Motor neuron (in vitro differentiated cells): ENCODE measurements at regions not wholly inside any gene's neighbourhood (a gene's known extent, or its start where the extent isn't known, plus 50 kb on each side); places are given as distances from the start of the nearest gene placed in this dataset.
"Not testable (repeated sequence)": the region's sequence is repeated elsewhere in the genome, so short reads cannot be mapped to it uniquely, and the experiment has no call there.

Experiments
- ATAC-seq, 8 experiments: fragments of 200-7000 bp; cut with Tn5 transposase; replicated peaks in 6 of 8; 2 replicates each; pipeline ENCODE4 v1.8.0; 2021; ENCODE audit warnings: mild to moderate bottlenecking in 8 of 8, moderate library complexity in 8 of 8
- H3K27ac ChIP-seq, 2 donors: fragments of 250-450 bp; sonication (Bioruptor Pico); 2 replicates each; pipeline ENCODE4 v1.9.0; 2021; ENCODE audit warnings: antibody characterized with exemption in 2 of 2, mild to moderate bottlenecking in 2 of 2, moderate library complexity in 1 of 2
- H3K4me1 ChIP-seq, 2 donors: fragments of 250-450 bp; sonication (Bioruptor Pico); replicated peaks in 1 of 2; 2 replicates each; pipeline ENCODE4 v1.6.1; 2021; ENCODE audit warnings: antibody characterized with exemption in 2 of 2, mild to moderate bottlenecking in 2 of 2, moderate library complexity in 1 of 2
- H3K4me3 ChIP-seq, 5 donors: fragments of 250-450 bp; sonication (Bioruptor Pico); 2 replicates each; pipeline ENCODE4 v1.9.0; 2021; ENCODE audit warnings: antibody characterized with exemption in 5 of 5, mild to moderate bottlenecking in 5 of 5, moderate library complexity in 4 of 5
- WGBS, 10 experiments: fragments of 450-650 bp; shearing (Covaris generic); methylation state at CpG; one replicate each; pipeline ENCODE4 v1.0.0; 2022; 5-methylcytosine and 5-hydroxymethylcytosine counted together
- in situ Hi-C, 9 experiments: fragments of 400-800 bp; cut with MboI; loops; one replicate each; pipeline ENCODE4 v1.15.0; 2021; ENCODE audit warnings: low sequenced_read_pairs in 9 of 9, low pct_unique_long_range_greater_than_20kb in 2 of 9; ENCODE audit not compliant: unreplicated experiment in 9 of 9

GRCh38 chr9:94437128-94437527, 108.7 kb upstream of the NUTM2F start:
- WGBS, 10 experiments = no CpG with 5 or more reads among the region's 2 CpGs
- H3K4me1 ChIP-seq, H3K4me3 ChIP-seq, in situ Hi-C loops, H3K27ac ChIP-seq, ATAC-seq: not testable (repeated sequence)

- H3K4me3 ChIP-seq, H3K4me1 ChIP-seq, H3K27ac ChIP-seq, ATAC-seq, in situ Hi-C loops: not testable (repeated sequence)
- no CpG with 5 or more reads among the region's 1 CpG for WGBS, 10 experiments
Observed at GRCh38 chr9:94438336-94438735, 109.9 kb upstream of the NUTM2F start.

GRCh38 chr9:94441146-94441545, 112.7 kb upstream of the NUTM2F start:
- ATAC-seq, H3K4me1 ChIP-seq, in situ Hi-C loops, H3K4me3 ChIP-seq, H3K27ac ChIP-seq: not testable (repeated sequence)
- 36 to 50% (median 45%) methylated on average over 1 of the region's 1 CpG; no CpG with 5 or more reads in 6 of the 10 experiments for WGBS, 10 experiments

- Histone ChIP-seq H3K4me1 (no peaks in the 10 kb centered on the region), H3K4me3 (no peak overlapping the region), H3K27ac (no peak overlapping the region)
- in situ Hi-C loops = no loop called here
- no peak for ATAC-seq
- WGBS, 10 experiments = 60 to 100% (median 100%) methylated on average over 1 to 2 of the region's 2 CpGs
Observed at GRCh38 chr9:94441796-94442195, 113.1 kb upstream of the PCAT7 start.

- in situ Hi-C loops = no loop called here
- 69 to 100% (median 92%) methylated on average over 2 to 6 of the region's 6 CpGs; no CpG with 5 or more reads in 1 of the 10 experiments for WGBS, 10 experiments
- no peak overlapping the region for H3K27ac ChIP-seq
- no peak for ATAC-seq
- H3K4me3 ChIP-seq = no peak overlapping the region
- no peaks in the 10 kb centered on the region for H3K4me1 ChIP-seq
Observed at GRCh38 chr9:94443032-94443722, 111.7 kb upstream of the PCAT7 start.

GRCh38 chr9:94445863-94446262, 109.0 kb upstream of the PCAT7 start:
- Histone ChIP-seq H3K4me1 (no peaks in the 10 kb centered on the region), H3K4me3 (no peak overlapping the region), H3K27ac (no peak overlapping the region)
- 50 to 100% (median 93%) methylated on average over 1 to 2 of the region's 2 CpGs; no CpG with 5 or more reads in 2 of the 10 experiments for WGBS, 10 experiments
- in situ Hi-C loops = no loop called here
- no peak for ATAC-seq

GRCh38 chr9:94449486-94449885, 105.4 kb upstream of the PCAT7 start:
- WGBS, 10 experiments = 83 to 100% (median 95%) methylated on average over 1 to 2 of the region's 2 CpGs
- no peak for ATAC-seq
- H3K27ac ChIP-seq = no peak overlapping the region
- no peaks in the 10 kb centered on the region for H3K4me1 ChIP-seq
- H3K4me3 ChIP-seq = no peak overlapping the region
- in situ Hi-C loops = no loop called here

GRCh38 chr9:94464790-94465189, 90.1 kb upstream of the PCAT7 start:
- in situ Hi-C loops = no loop called here
- H3K27ac ChIP-seq = no peak overlapping the region
- WGBS, 10 experiments = 70 to 100% (median 100%) methylated on average over 1 to 2 of the region's 2 CpGs; no CpG with 5 or more reads in 1 of the 10 experiments

GRCh38 chr9:94472063-94472462, 82.8 kb upstream of the PCAT7 start:
- H3K4me3 ChIP-seq, H3K27ac ChIP-seq, ATAC-seq, H3K4me1 ChIP-seq, in situ Hi-C loops: not testable (repeated sequence)
- WGBS, 10 experiments = 40 to 100% (median 83%) methylated on average over 1 to 4 of the region's 4 CpGs; no CpG with 5 or more reads in 1 of the 10 experiments

More at GRCh38 chr9:94464790-94465189, 90.1 kb upstream of the PCAT7 start:
- Histone ChIP-seq H3K4me3 (no peak overlapping the region), H3K4me1 (no peaks in the 10 kb centered on the region)
- no peak for ATAC-seq

- Histone ChIP-seq H3K27ac (no peak overlapping the region), H3K4me1 (no peaks in the 10 kb centered on the region), H3K4me3 (no peak overlapping the region)
- WGBS, 10 experiments = 18 to 97% (median 63%) methylated on average over 2 to 4 of the region's 4 CpGs; no CpG with 5 or more reads in 2 of the 10 experiments
- ATAC-seq = peak in 1 of 8 experiments; percentile 31
- in situ Hi-C loops = no loop called here
Observed at GRCh38 chr9:94472806-94473360, 82.0 kb upstream of the PCAT7 start.

- ATAC-seq = no peak
- H3K4me3 ChIP-seq = no peak overlapping the region
- in situ Hi-C loops = no loop called here
- H3K27ac ChIP-seq = no peak overlapping the region
- WGBS, 10 experiments = 42 to 95% (median 80%) methylated on average over 2 to 5 of the region's 29 CpGs; no CpG with 5 or more reads in 4 of the 10 experiments
- no peaks in the 10 kb centered on the region for H3K4me1 ChIP-seq
Observed at GRCh38 chr9:94478755-94479730, 75.8 kb upstream of the PCAT7 start.

GRCh38 chr9:94479757-94480156, 75.1 kb upstream of the PCAT7 start:
- ATAC-seq = no peak

GRCh38 chr9:94480205-94480604, 74.7 kb upstream of the PCAT7 start:
- Histone ChIP-seq H3K4me3 (no peak overlapping the region), H3K27ac (no peak overlapping the region), H3K4me1 (no peaks in the 10 kb centered on the region)
- 25 to 83% (median 40%) methylated on average over 1 to 7 of the region's 11 CpGs; no CpG with 5 or more reads in 7 of the 10 experiments for WGBS, 10 experiments
- ATAC-seq = no peak
- in situ Hi-C loops = no loop called here

More at GRCh38 chr9:94479757-94480156, 75.1 kb upstream of the PCAT7 start:
- in situ Hi-C loops = no loop called here
- 80% methylated on average over 2 of the region's 9 CpGs; no CpG with 5 or more reads in 9 of the 10 experiments for WGBS, 10 experiments
- Histone ChIP-seq H3K4me3 (no peak overlapping the region), H3K27ac (no peak overlapping the region), H3K4me1 (no peaks in the 10 kb centered on the region)
